HG02759 (cell line): ENCODE measurements at regions not wholly inside any gene's neighbourhood (a gene's known extent, or its start where the extent isn't known, plus 50 kb on each side); places are given as distances from the start of the nearest gene placed in this dataset.
"Not testable (repeated sequence)": the region's sequence is repeated elsewhere in the genome, so short reads cannot be mapped to it uniquely, and the experiment has no call there.

Experiments
- ATAC-seq: cut with Tn5 transposase; IDR thresholded peaks from one replicate; pipeline ENCODE4 v1.9.1; 2021; ENCODE audit warnings: mild to moderate bottlenecking, moderate library complexity; ENCODE audit not compliant: unreplicated experiment

GRCh38 chr3:40925231-40925630 is 274.1 kb upstream of the CTNNB1 start:
- no peak for ATAC-seq

GRCh38 chr3:40930131-40930538 is 269.2 kb upstream of the CTNNB1 start:
- ATAC-seq = no peak

GRCh38 chr3:40930756-40931155 is 268.5 kb upstream of the CTNNB1 start:
- no peak for ATAC-seq

GRCh38 chr3:40938591-40938990 is 260.7 kb upstream of the CTNNB1 start:
- no peak for ATAC-seq

- ATAC-seq = no peak
These were observed 260.1 kb upstream of the CTNNB1 start for GRCh38 chr3:40939030-40939740.

GRCh38 chr3:40939741-40940130 is 259.6 kb upstream of the CTNNB1 start:
- no peak for ATAC-seq

- ATAC-seq = no peak
These were observed 258.7 kb upstream of the CTNNB1 start for GRCh38 chr3:40940651-40941050.

- not testable (repeated sequence) for ATAC-seq
These were observed 252.3 kb upstream of the CTNNB1 start for GRCh38 chr3:40947022-40947421.

GRCh38 chr3:40949347-40949746 is 250.0 kb upstream of the CTNNB1 start:
- not testable (repeated sequence) for ATAC-seq

- no peak for ATAC-seq
These were observed 247.7 kb upstream of the CTNNB1 start for GRCh38 chr3:40951636-40952035.

GRCh38 chr3:40961104-40961857 is 238.0 kb upstream of the CTNNB1 start:
- ATAC-seq = no peak

- ATAC-seq = no peak
These were observed 236.6 kb upstream of the CTNNB1 start for GRCh38 chr3:40962721-40963120.

- no peak for ATAC-seq
These were observed 230.6 kb upstream of the CTNNB1 start for GRCh38 chr3:40968666-40969065.

GRCh38 chr3:40969341-40969740 is 230.0 kb upstream of the CTNNB1 start:
- ATAC-seq = no peak

- ATAC-seq = no peak
These were observed 229.4 kb upstream of the CTNNB1 start for GRCh38 chr3:40969756-40970466.

GRCh38 chr3:40971191-40972168 is 227.8 kb upstream of the CTNNB1 start:
- ATAC-seq = peak; percentile 95

- ATAC-seq = no peak
These were observed 227.0 kb upstream of the CTNNB1 start for GRCh38 chr3:40972350-40972749.

- ATAC-seq = no peak
These were observed 226.2 kb upstream of the CTNNB1 start for GRCh38 chr3:40973141-40973540.

GRCh38 chr3:40975711-40976121 is 223.6 kb upstream of the CTNNB1 start:
- ATAC-seq = no peak

- no peak for ATAC-seq
These were observed 223.1 kb upstream of the CTNNB1 start for GRCh38 chr3:40976241-40976640.

- ATAC-seq = no peak
These were observed 220.9 kb upstream of the CTNNB1 start for GRCh38 chr3:40978442-40978841.
